HG02938 (cell line): ENCODE measurements at regions not wholly inside any gene's neighbourhood (a gene's known extent, or its start where the extent isn't known, plus 50 kb on each side); places are given as distances from the start of the nearest gene placed in this dataset.

Experiments
- ATAC-seq: cut with Tn5 transposase; IDR thresholded peaks from one replicate; pipeline ENCODE4 v1.9.1; 2021; ENCODE audit warnings: mild to moderate bottlenecking, moderate library complexity; ENCODE audit not compliant: unreplicated experiment

- ATAC-seq, result no peak
Measured at GRCh38 chr1:8267307-8267706, 50.6 kb upstream of the SLC45A1 start.

- no peak for ATAC-seq
Measured at GRCh38 chr1:8266436-8267165, 51.3 kb upstream of the SLC45A1 start.

- no peak for ATAC-seq
Measured at GRCh38 chr1:8263791-8264190, 54.1 kb upstream of the SLC45A1 start.

GRCh38 chr1:8261398-8261762 is 56.5 kb upstream of the SLC45A1 start:
- no peak for ATAC-seq

DNA sequence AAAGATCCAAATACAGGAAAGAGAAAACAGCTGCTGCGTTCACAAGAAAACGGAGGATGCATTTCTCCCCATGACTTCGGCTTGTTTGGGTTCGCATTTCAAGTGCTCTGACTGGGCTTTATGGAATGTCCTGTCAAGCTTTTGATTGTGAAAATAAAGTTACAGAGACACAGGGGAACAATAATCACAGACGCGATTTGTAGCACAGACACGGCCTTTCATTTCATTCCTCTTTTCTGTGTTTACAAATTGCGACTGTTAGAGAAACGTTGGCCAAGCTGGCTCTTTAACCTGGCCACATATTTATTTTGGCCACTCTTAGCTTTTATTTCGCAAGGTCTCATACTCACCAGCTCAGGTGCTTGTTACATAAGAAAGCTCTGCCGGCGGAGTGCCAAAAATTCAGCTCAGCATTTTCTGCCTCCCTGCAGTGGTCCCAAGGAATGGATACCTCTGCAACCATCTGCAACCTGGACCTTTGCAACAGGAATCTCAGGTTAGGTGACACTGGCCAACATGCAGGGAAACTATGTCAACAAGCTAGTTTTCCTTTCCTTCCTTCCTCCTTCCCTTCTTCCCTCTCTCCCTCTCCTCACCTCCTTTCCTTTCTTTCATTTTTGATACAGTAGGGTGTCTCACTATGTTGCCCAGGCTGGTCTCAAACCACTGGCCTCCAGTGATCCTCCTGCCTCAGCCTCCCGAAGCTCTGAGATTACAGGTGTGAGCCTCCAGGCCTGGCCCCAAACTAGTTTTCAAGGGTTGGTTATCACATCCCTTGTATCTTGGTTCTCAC is 58.2 kb upstream of the SLC45A1 start:
- ATAC-seq, result no peak

DNA sequence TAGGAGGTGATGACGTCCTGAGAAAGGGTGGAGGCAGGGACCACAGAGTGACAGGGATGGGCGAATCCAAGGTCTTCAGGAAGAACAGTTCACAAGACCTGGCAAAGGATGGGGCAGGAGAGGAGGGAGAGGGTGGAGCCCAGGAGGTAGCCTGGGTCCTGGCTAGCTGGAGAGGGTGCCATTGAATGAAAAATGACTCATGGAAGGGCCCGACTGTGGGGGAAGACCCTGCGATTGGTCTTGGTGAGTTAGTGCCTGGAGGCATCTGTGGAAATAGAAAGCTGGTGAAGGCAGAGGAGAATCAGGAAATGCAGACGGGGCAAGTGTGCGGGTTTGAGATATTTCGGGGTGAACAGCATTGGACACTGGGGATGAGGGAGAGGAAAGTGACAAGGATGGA is 60.3 kb upstream of the SLC45A1 start:
- ATAC-seq, result no peak

- no peak for ATAC-seq
Measured at GRCh38 chr1:8256321-8256720, 61.6 kb upstream of the SLC45A1 start.

- no peak for ATAC-seq
Measured at GRCh38 chr1:8255712-8256111, 62.2 kb upstream of the SLC45A1 start.

DNA sequence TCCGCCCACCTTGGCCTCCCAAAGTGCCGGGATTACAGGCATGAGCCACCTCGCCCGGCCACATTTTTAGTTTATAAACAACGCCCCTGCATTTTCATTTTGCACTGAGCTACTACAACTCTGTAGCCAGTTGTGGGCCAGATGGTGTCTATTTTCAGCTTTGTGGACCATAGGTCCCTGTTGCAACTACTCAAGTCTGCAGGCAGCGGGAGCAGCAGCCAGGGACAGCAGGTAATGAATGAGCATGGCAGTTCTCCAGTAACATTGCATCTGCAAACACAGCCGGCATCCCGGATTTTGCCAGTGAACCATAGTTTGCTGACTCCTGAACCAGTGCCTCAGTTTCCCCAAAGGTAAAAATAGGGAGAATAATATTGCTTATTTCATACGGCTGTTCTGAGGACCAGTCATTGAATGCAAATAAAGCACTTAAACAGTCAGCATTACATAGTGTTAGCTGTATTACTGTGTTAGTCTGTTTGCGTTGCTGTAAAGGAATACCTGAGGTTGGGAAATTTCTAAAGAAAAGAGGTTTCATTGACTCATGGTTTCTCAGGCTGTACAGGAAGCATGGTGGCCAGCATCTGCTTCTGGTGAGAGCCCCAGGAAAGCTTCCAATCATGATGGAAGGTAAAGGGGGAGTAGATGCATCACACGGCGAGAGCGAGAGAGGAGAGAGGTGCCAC is 65.5 kb upstream of the SLC45A1 start:
- ATAC-seq, result no peak

GRCh38 chr1:8251635-8252034 is 66.3 kb upstream of the SLC45A1 start:
- no peak for ATAC-seq

- ATAC-seq, result no peak
Measured at GRCh38 chr1:8249838-8250237, 68.1 kb upstream of the SLC45A1 start.

DNA sequence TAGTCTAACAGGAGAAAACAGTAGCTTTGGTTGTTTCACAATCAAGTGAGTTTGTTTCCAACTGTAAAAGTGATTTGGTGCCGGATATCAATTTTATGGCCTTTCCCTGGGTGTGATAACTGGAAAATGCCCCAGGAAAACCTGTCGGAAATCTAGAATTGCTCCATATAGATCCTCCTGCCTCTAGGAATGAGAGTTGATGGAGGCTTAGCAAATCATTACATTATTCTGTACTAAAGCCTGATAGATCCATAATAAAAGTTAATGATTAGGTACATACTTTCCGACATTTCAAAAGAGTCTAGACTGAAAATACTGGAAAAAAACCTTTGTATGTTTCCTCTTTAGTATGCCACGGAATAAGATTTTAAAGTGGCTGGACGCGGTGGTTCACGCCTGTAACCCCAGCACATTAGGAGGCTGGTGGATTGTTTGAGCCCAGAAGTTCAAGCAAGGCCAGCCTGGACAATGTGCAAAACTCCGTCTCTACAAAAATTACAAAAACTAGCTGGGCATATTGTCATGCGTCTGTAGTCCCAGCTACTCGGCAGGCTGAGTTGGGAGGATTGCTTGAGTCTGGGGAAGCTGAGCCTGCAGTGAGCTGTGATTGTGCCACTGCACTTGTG is 70.0 kb upstream of the SLC45A1 start:
- ATAC-seq, result no peak

- no peak for ATAC-seq
Measured at GRCh38 chr1:8244304-8244703, 73.6 kb upstream of the SLC45A1 start.

DNA sequence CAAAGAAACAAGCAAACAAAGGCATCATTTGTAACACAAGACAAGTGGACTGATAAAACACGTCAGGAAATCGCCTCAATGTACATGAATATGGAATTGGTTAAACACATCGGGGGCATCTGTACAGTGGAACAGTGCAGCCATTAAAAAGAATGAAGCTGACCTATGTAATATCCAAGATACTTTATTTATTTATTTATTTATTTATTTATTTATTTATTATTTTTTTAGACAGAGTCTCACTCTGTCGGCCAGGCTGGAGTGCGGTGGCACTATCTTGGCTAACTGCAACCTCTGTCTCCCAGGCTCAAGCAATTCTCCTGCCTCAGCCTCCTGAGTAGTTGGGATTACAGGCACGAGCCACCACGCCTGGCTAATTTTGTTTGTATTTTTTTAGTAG is 75.4 kb upstream of the SLC45A1 start:
- ATAC-seq, result no peak

- no peak for ATAC-seq
Measured at GRCh38 chr1:8241417-8242014, 76.4 kb upstream of the SLC45A1 start.

GRCh38 chr1:8239306-8240023 is 78.4 kb upstream of the SLC45A1 start:
- no peak for ATAC-seq

DNA sequence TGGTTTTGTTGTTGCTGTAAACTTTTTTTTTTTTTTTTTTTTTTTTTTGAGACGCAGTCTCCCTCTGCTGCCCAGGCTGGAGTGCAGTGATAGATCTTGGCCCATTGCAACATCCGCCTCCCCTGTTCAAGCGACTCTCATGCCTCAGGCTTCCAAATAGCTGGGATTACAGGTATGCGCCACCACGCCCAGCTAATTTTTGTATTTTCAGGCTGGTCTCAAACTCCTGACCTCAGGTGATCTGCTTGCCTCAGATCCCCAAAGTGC is 78.9 kb upstream of the SLC45A1 start:
- no peak for ATAC-seq

- no peak for ATAC-seq
Measured at GRCh38 chr1:8238141-8239038, 79.5 kb upstream of the SLC45A1 start.

- ATAC-seq, result no peak
Measured at GRCh38 chr1:8232036-8232757, 85.7 kb upstream of the SLC45A1 start.
